OCI-LY3 (cell line): ENCODE measurements at regions not wholly inside any gene's neighbourhood (a gene's known extent, or its start where the extent isn't known, plus 50 kb on each side); places are given as distances from the start of the nearest gene placed in this dataset.
"Not testable (repeated sequence)": the region's sequence is repeated elsewhere in the genome, so short reads cannot be mapped to it uniquely, and the experiment has no call there.

ENCODE experiments used
- H2AFZ ChIP-seq: fragments of 200-600, 300-600 bp; shearing (Covaris generic); 2 replicates; pipeline ENCODE4 v1.6.0; 2014; ENCODE audit warnings: antibody characterized with exemption, low read depth, low read length
- H3K27ac ChIP-seq: fragments of 200-600, 300-600 bp; sonication (generic); 2 replicates; pipeline ENCODE4 v1.5.1; 2014; ENCODE audit warnings: mild to moderate bottlenecking, low read length, moderate library complexity, mixed read lengths
- H3K27me3 ChIP-seq: fragments of 200-600, 300-600 bp; sonication (generic); 2 replicates; pipeline ENCODE4 v1.6.1; 2014; ENCODE audit warnings: low read depth, low read length, mixed read lengths
- H3K36me3 ChIP-seq: fragments of 200-600, 300-600 bp; sonication (generic); replicated peaks from 2 replicates; pipeline ENCODE3; 2014; ENCODE audit warnings: low read depth, low read length, mixed read lengths
- H3K4me1 ChIP-seq: fragments of 300-600, 200-600 bp; sonication (generic); 2 replicates; pipeline ENCODE4 v1.6.1; 2014; ENCODE audit warnings: low read length, mixed read lengths
- H3K4me2 ChIP-seq: fragments of 200-600, 300-600 bp; sonication (generic); 2 replicates; pipeline ENCODE4 v1.6.1; 2014; ENCODE audit warnings: low read length, mixed read lengths
- H3K4me3 ChIP-seq: fragments of 300-600, 200-600 bp; sonication (generic); 2 replicates; pipeline ENCODE4 v1.5.1; 2014; ENCODE audit warnings: antibody characterized with exemption, mild to moderate bottlenecking, low read length, moderate library complexity
- H3K79me2 ChIP-seq: fragments of 300-600, 200-600 bp; shearing (Covaris generic); 2 replicates; pipeline ENCODE4 v1.6.1; 2014; ENCODE audit warnings: mild to moderate bottlenecking, low read length, mixed read lengths
- H3K9ac ChIP-seq: fragments of 300-600, 200-600 bp; shearing (Covaris generic); 2 replicates; pipeline ENCODE4 v1.6.0; 2014; ENCODE audit warnings: mild to moderate bottlenecking, low read length, moderate library complexity
- H3K9me3 ChIP-seq: fragments of 200-600, 300-600 bp; shearing (Covaris generic); 2 replicates; pipeline ENCODE4 v1.6.1; 2014; ENCODE audit warnings: low read length, mixed read lengths; ENCODE audit not compliant: insufficient read depth
- H4K20me1 ChIP-seq: fragments of 200-600, 300-600 bp; sonication (generic); 2 replicates; pipeline ENCODE4 v1.6.1; 2016; ENCODE audit warnings: low read length, mixed read lengths; ENCODE audit not compliant: insufficient read depth
- EZH2phosphoT487 ChIP-seq: fragments of 200-600 bp; shearing (Covaris generic); IDR thresholded peaks from 2 replicates; pipeline ENCODE4 v1.6.1; 2018; ENCODE audit warnings: antibody characterized with exemption, mixed run types, low read depth
- TF ChIP-seq, protein P1 (sequence below): fragments of 200-600, 300-600 bp; sonication (generic); IDR thresholded peaks from 2 replicates; pipeline ENCODE4 v1.5.1; 2014; ENCODE audit warnings: antibody characterized with exemption, low read length, low read depth

DNA sequence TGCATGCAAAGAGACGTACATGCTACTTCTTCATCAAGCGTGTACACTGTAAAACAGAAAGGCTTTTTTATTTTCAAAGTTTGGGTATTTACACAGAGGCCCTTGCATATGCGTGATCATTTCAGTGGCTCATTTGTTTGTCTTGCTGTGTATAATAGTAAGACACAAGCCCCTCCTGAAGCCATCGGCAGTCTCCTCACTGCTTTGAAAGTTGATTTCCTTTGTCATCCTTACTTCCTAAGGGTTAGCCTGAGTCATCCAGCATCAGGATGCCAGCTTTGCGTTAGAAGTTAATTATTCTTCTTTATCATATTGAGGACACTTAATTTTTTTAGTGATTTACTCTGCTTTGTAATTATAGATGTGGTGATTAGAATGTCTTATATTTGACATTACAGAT lies 72.5 kb upstream of the CTBP2 start:
- Histone ChIP-seq H4K20me1 (no peaks in the 10 kb centered on the region), H3K4me3 (no peak overlapping the region), H2AFZ (no peak overlapping the region), H3K9ac (no peak overlapping the region), H3K4me2 (no peak overlapping the region), H3K27ac (no peak overlapping the region), H3K4me1 (no peaks in the 10 kb centered on the region), H3K36me3 (no peaks in the 10 kb centered on the region), H3K79me2 (no peaks in the 10 kb centered on the region), H3K9me3 (no peaks in the 10 kb centered on the region), H3K27me3 (no peaks in the 10 kb centered on the region)
- no peak for TF ChIP-seq EZH2phosphoT487
- TF ChIP-seq, protein P1, sequence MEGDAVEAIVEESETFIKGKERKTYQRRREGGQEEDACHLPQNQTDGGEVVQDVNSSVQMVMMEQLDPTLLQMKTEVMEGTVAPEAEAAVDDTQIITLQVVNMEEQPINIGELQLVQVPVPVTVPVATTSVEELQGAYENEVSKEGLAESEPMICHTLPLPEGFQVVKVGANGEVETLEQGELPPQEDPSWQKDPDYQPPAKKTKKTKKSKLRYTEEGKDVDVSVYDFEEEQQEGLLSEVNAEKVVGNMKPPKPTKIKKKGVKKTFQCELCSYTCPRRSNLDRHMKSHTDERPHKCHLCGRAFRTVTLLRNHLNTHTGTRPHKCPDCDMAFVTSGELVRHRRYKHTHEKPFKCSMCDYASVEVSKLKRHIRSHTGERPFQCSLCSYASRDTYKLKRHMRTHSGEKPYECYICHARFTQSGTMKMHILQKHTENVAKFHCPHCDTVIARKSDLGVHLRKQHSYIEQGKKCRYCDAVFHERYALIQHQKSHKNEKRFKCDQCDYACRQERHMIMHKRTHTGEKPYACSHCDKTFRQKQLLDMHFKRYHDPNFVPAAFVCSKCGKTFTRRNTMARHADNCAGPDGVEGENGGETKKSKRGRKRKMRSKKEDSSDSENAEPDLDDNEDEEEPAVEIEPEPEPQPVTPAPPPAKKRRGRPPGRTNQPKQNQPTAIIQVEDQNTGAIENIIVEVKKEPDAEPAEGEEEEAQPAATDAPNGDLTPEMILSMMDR = no peak

DNA sequence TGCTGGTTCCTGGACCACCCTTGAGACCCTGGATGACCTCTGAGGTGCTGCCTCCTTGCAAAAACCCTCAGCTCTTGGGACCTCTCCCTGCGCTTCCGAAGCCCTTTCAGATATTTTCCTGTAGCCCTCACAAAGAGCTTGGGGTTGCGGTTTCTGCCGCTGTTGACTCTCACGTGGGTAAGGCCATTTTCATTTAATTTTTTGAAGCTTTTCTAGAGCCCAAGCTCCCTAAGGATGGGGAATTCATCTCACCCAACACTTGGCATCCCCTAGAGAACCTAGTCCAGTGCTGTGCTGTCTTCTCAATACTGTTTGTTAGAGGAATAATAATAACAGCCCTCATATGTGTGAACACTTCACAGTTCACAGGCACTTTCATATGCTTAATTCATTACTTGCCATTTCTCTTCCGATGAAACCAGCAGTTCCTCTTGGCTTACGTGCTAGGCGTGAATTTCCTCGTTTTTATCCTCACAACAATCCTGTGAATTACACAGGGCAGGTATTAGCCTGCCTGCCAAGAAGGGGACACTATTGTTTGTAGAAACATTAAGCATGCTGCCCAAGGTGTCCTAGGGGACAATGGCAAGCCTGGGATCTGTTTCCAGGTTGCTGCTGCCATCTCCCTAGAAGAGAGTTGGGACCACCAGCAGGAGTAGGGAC lies 71.6 kb upstream of the CTBP2 start:
- Histone ChIP-seq H3K27ac (no peak overlapping the region), H3K4me3 (no peak overlapping the region), H3K27me3 (no peaks in the 10 kb centered on the region), H3K9me3 (no peaks in the 10 kb centered on the region), H3K36me3 (no peaks in the 10 kb centered on the region), H3K79me2 (no peaks in the 10 kb centered on the region), H3K9ac (no peak overlapping the region), H3K4me2 (no peak overlapping the region), H2AFZ (no peak overlapping the region), H3K4me1 (no peaks in the 10 kb centered on the region), H4K20me1 (no peaks in the 10 kb centered on the region)
- TF ChIP-seq, protein P1 = no peak
- TF ChIP-seq EZH2phosphoT487 = no peak

DNA sequence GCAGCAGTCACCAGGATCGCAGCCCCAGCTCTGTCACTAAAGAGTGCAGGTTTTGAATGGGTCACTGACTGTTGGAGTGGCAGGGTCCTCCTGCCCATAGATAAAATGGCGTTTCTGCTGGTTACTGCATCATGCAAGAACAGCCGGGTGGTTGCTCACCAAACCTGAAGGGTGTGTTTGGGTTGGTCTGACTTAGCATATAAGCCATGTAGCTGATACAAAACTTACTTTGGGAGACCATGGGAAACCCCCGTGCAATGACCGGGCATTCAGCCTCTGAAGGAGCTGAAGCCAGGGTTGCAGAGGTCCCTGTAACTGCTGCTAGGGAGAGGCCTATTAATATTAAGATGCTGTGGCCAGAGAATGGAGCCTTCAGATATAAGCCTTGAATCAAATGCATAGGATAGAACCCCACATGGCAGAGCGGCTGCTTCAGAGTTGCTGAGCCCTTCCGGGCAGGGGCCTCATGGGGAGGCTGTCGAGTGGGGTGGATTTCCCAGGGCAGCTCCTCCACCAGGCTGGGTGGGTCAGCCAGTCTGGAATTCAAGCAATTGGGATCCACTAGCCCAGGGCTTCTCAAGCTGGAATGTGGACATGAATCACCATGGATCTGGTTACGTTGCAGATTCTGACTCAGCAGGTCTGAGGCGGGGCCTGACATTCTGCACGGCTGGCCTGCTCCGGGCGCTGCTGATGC lies 70.9 kb upstream of the CTBP2 start:
- Histone ChIP-seq H3K79me2 (no peaks in the 10 kb centered on the region), H3K4me3 (no peak overlapping the region), H3K4me2 (no peak overlapping the region), H3K4me1 (no peaks in the 10 kb centered on the region), H2AFZ (no peak overlapping the region), H3K9me3 (no peaks in the 10 kb centered on the region), H3K36me3 (no peaks in the 10 kb centered on the region), H4K20me1 (no peaks in the 10 kb centered on the region), H3K9ac (no peak overlapping the region), H3K27ac (no peak overlapping the region), H3K27me3 (no peaks in the 10 kb centered on the region)
- TF ChIP-seq, protein P1 = no peak
- TF ChIP-seq EZH2phosphoT487 = no peak

DNA sequence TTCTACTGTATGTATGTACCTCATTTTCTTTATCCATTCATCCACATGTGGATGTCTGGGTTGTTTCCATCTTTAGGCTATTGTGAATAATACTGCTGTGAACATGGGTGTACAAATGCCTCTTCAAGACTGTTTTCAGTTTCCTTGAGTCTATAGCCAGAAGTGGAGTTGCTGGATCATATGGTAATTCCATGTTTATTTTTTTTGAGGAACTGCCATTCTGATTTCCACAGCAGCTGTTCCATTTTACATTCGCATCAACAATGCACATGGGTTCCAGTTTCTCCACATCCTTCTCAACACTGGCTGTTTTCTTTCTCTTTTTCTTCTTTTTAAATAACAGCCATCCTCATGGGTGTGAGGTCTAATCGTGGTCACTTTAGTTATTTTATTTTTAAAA lies 69.9 kb upstream of the CTBP2 start:
- TF ChIP-seq, protein P1 = no peak
- no peak for TF ChIP-seq EZH2phosphoT487
- no peak overlapping the region for H2AFZ ChIP-seq
- H3K9ac ChIP-seq = no peak overlapping the region
- no peaks in the 10 kb centered on the region for H3K27me3 ChIP-seq
- H3K4me3 ChIP-seq = no peak overlapping the region
- no peaks in the 10 kb centered on the region for H3K36me3 ChIP-seq
- no peak overlapping the region for H3K4me2 ChIP-seq
- H4K20me1 ChIP-seq = no peaks in the 10 kb centered on the region
- H3K9me3 ChIP-seq = no peaks in the 10 kb centered on the region
- no peak overlapping the region for H3K27ac ChIP-seq
- no peaks in the 10 kb centered on the region for H3K4me1 ChIP-seq
- H3K79me2 ChIP-seq = no peaks in the 10 kb centered on the region

DNA sequence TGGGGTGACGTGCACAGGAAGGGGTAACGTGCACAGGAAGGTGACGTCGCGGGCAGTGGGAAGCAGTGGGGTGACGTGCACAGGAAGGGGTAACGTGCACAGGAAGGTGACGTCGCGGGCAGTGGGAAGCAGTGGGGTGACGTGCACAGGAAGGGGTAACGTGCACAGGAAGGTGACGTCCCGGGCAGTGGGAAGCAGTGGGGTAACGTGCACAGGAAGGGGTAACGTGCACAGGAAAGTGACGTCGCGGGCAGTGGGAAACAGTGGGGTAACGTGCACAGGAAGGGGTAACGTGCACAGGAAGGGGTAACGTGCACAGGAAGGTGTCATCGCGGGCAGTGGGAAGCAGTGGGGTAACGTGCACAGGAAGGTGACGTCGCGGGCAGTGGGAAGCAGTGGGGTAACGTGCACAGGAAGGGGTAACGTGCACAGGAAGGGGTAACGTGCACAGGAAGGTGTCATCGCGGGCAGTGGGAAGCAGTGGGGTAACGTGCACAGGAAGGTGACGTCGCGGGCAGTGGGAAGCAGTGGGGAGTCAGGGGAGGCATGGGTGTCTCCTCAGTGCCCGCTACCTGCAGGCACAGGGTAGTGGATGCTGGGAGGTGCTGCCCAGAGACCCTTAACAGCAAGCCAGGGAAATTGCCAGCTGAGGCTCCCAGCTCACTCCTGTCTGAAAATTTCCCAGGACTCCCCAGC lies 68.0 kb upstream of the CTBP2 start:
- not testable (repeated sequence) for H3K4me2 ChIP-seq, H3K4me3 ChIP-seq, H3K79me2 ChIP-seq, H3K27me3 ChIP-seq, H3K36me3 ChIP-seq, H3K9me3 ChIP-seq, H3K4me1 ChIP-seq, H2AFZ ChIP-seq, H3K27ac ChIP-seq, H3K9ac ChIP-seq, H4K20me1 ChIP-seq
